Spleen (tissue), 7 donors: ENCODE measurements at regions not wholly inside any gene's neighbourhood (a gene's known extent, or its start where the extent isn't known, plus 50 kb on each side); places are given as distances from the start of the nearest gene placed in this dataset.

Experiments used
- CTCF ChIP-seq, 11 experiments: fragments of 200-600 bp in 7 of 11; fragments of 450-650 bp in 4 of 11; sonication (generic) in 4 of 11; IDR thresholded peaks in 8 of 11; conservative IDR thresholded peaks in 3 of 11; 1 replicate in 7 of 11; 2 replicates in 4 of 11; pipeline versions ENCODE4 v1.4.0 to v1.8.0; 2016 to 2021; ENCODE audit warnings: antibody characterized with exemption in 11 of 11, inconsistent platforms in 4 of 11, mild to moderate bottlenecking in 1 of 11
- POLR2A ChIP-seq, 3 donors: fragments of 450-650 bp; IDR thresholded peaks; one replicate each; pipeline ENCODE4 v1.5.1; 2017; ENCODE audit warnings: antibody characterized with exemption in 3 of 3, mild to moderate bottlenecking in 1 of 3
- donor health status: DM: no; HTN: no; CAD: no; lungs with moderate emphysema.
- donor health status: DM: no; HTN: no; CAD: no.
- donor health status: DM: no; HTN: no; CAD: no.

DNA sequence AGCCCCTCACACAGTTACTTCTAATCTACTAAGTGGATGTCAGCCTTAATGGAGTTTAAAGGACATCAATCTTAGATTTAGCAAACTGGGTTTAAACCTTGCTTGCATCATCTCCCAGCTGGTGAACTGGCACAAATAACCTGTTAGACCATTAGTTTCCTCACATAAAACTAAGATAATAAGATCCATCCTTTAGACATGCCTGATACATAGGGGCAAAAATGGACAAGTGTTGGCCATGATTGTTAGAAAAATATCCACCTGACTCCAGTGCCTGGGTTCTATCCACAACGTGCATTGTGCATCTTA lies 439.1 kb downstream of the TNS3 start:
- TF ChIP-seq CTCF (IDR thresholded peaks at IDR 0.05 in 8 of 11, conservative IDR thresholded peaks at IDR 0.05 in 3 of 11), result no peak
- no peak for TF ChIP-seq POLR2A (IDR thresholded peaks at IDR 0.05)
